Epithelial cell of esophagus (primary cell): ENCODE measurements at regions not wholly inside any gene's neighbourhood (a gene's known extent, or its start where the extent isn't known, plus 50 kb on each side); places are given as distances from the start of the nearest gene placed in this dataset.

Source experiments
- DNase-seq: peaks from one replicate; pipeline ENCODE4 v3.0.0; 2010; ENCODE audit warnings: low read depth
- H3K4me3 ChIP-seq: 2 replicates; pipeline ENCODE4 v1.5.1; 2011; ENCODE audit warnings: mild to moderate bottlenecking, low read length, control low read depth
- TF ChIP-seq, protein P1 (sequence below): IDR thresholded peaks from 2 replicates; pipeline ENCODE4 v1.5.1; 2011; ENCODE audit warnings: low read depth, mild to moderate bottlenecking, low read length, control low read depth, inconsistent platforms; ENCODE audit not compliant: insufficient read depth; ENCODE audit errors: missing control alignments

DNA sequence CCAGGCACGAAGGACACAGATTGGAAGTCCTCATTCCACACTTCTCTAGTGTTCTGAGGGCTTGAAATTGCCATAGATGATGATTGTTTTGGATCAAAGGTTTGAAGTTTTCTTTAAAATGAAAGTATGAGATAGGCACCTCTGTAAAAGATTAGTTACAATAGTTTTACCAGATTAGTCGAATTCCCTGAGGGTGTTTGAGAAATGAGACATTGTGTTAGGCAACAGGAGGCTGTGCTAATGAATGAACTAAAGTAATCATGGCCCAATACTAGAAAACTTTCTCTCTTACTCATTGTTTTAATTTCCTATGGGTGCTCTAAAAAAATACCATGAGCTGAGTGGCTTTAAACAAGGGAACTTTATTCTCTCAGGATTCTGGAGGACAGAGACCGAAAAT lies 421.7 kb downstream of the RNF144A start:
- no peak overlapping the region for H3K4me3 ChIP-seq
- DNase-seq: peak; percentile 25
- TF ChIP-seq, protein P1, sequence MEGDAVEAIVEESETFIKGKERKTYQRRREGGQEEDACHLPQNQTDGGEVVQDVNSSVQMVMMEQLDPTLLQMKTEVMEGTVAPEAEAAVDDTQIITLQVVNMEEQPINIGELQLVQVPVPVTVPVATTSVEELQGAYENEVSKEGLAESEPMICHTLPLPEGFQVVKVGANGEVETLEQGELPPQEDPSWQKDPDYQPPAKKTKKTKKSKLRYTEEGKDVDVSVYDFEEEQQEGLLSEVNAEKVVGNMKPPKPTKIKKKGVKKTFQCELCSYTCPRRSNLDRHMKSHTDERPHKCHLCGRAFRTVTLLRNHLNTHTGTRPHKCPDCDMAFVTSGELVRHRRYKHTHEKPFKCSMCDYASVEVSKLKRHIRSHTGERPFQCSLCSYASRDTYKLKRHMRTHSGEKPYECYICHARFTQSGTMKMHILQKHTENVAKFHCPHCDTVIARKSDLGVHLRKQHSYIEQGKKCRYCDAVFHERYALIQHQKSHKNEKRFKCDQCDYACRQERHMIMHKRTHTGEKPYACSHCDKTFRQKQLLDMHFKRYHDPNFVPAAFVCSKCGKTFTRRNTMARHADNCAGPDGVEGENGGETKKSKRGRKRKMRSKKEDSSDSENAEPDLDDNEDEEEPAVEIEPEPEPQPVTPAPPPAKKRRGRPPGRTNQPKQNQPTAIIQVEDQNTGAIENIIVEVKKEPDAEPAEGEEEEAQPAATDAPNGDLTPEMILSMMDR: no peak

DNA sequence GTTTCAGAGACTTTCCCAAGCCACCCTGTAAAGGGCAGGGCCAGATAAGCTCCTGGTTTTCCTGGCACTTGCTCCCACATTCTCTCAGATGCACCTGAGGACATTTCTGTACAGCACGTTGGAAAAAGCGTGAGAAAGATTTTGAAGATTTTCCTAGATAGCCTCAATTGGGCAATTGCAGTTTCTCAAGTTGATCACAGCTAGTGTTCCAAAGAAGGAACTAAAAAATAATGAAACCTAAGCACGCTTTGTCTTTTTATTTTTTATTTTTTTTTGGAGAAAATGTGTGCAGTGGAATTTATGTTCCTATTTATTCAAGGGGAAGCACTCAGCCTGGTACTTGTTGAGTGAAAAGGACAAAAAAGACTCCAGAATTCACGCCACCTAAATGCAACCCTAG lies 429.1 kb downstream of the RNF144A start:
- DNase-seq: no peak
- TF ChIP-seq, protein P1: no peak

DNA sequence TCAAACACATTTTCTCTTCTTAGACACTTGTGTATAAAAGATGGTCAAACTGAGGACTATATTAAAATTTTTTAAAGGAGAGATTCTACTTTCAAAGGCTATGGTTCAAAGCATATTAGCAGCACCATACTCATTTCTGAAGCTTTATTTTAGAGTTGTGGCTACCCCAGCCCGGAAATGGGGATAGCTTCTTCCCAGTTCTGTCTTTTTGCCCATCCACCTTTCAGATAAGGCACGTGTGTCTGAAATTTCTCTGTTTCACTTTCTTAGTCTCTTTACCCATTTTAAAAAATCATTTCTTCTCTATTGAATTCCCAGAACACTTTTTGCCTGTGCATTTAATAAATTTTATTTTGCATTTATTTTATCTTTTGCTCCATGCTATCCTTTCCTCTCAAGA lies 431.5 kb downstream of the RNF144A start:
- TF ChIP-seq, protein P1: no peak
- no peak overlapping the region for H3K4me3 ChIP-seq
- DNase-seq: no peak

More for the DNA sequence above, 429.1 kb downstream of the RNF144A start:
- H3K4me3 ChIP-seq: no peak overlapping the region

DNA sequence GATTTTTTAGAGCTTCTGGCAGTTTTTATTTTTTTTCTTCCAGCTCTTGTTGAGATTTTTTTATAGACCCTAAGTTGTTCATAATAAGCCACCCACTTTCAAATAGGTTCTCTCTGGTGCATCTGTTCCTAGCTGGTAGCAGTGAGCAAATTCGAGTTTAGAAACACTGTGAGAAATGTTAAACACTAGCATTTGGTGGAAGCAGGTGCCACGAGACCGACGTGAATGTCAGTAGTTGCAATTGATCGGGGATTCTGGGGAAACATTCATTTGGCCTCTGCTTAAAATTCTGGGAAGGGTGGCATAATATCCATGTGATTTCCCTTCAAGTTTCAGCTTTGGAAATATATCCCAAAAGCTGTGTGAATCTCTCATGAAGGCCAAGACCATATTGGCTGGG lies 435.0 kb downstream of the RNF144A start:
- no peak for DNase-seq
- TF ChIP-seq, protein P1: no peak
- H3K4me3 ChIP-seq: no peak overlapping the region

DNA sequence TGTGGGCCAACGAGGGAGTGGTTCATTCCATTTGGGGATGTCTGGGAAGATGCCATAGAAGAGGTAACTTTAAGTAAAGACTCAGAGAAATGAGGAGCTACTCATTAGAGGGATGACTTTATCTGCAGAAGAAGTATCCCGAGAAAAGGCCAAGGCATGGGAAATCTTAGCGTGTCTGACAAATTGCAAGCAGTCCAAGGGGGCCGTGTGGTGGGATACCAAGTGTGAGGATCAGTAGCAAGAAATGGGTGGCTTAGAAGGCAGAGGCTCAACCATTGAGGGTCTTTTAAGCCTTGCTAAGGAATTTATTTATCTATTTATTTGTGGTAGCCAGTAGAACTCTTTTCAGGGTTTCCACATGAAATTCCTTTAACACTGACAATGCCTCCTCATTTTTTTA lies 436.4 kb downstream of the RNF144A start:
- TF ChIP-seq, protein P1: no peak
- no peak overlapping the region for H3K4me3 ChIP-seq
- DNase-seq: no peak

DNA sequence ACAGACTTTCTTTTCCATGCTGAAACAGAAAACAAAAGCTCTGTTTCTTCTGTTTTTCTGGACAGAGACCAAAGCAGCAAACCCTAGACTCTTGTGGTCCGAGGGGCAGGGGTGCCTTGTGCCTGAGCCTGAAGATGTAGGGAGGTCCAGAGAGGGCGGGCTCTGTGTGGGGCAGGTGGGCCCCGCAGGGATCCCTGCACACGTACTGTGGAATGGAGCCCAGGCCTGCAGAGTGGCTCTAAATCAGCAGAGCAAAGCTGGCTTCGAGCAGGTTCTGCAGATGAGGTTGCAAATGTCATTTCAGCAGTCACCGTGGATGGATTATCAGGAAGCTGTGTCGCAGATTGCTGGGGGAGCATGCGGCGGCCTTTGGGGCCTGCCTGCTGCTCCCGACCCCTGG lies 438.6 kb downstream of the RNF144A start:
- TF ChIP-seq, protein P1: no peak
- H3K4me3 ChIP-seq: no peak overlapping the region
- DNase-seq: no peak

DNA sequence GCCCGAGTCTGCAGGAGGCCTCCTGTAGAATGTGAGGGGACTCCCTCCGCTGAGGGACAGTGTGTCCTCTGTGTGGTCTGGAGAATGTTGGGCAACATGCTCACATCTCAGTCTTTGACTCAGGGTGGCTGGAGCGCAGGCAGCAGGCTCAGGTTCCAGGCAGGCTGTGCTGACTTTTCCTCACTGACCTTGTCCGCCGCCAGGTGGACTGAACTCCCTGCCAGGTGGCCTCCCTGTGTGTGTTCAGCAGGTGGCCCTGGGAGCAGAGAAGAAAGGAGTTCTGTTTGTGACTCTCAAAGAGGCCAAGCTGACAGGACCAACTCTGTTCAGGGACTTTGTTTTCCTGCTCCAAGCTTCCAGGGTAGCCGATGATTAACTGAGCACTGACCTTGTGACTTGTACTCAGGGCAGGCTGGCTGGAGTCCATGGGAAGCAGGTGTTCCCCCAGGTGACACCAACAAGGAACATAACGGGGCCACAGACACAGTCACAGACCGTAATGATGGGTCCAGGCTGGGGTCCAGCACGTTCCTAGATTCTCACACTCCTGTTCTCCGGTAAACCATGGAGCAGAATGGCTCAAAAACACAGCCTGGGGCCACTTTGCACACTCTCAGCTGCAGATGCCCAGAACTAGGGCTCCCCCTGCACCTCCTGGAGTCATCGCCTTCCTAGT lies 439.8 kb downstream of the RNF144A start:
- TF ChIP-seq, protein P1: no peak
- no peak overlapping the region for H3K4me3 ChIP-seq
- DNase-seq: no peak
